Esophagus muscularis mucosa (tissue), 3 donors: ENCODE measurements at regions not wholly inside any gene's neighbourhood (a gene's known extent, or its start where the extent isn't known, plus 50 kb on each side); places are given as distances from the start of the nearest gene placed in this dataset.

Source experiments
- POLR2A ChIP-seq: fragments of 450-650 bp; IDR thresholded peaks from one replicate; pipeline ENCODE4 v1.6.1; 2017; ENCODE audit warnings: antibody characterized with exemption, moderate library complexity, mild to moderate bottlenecking, low read depth
- TF ChIP-seq, protein P1 (sequence below), 3 experiments: fragments of 200-600 bp in 2 of 3; fragments of 450-650 bp in 1 of 3; sonication (generic) in 2 of 3; IDR thresholded peaks; one replicate each; pipeline ENCODE4 v1.5.1; 2017 to 2019; ENCODE audit warnings: antibody characterized with exemption in 3 of 3, mild to moderate bottlenecking in 2 of 3, moderate library complexity in 1 of 3

DNA sequence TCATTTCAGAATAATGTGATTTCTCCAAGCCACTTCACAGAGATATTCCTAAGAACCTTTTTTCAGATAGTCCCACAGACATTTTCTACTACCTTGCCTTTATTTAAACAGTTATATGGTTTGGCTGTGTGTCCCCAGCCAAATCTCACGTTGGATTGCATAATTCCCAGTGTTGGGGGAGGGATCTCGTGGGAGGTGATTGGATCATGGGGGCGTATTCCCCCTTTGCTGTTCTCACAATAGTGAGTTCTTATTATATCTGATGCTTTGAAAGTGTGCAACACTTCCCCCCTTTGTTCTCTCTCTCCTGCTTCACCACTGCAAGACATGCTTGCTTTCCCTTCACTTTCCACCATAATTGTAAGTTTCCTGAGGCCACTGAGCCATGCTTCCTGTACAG is 93.6 kb upstream of the ZNF678 start:
- TF ChIP-seq, protein P1, sequence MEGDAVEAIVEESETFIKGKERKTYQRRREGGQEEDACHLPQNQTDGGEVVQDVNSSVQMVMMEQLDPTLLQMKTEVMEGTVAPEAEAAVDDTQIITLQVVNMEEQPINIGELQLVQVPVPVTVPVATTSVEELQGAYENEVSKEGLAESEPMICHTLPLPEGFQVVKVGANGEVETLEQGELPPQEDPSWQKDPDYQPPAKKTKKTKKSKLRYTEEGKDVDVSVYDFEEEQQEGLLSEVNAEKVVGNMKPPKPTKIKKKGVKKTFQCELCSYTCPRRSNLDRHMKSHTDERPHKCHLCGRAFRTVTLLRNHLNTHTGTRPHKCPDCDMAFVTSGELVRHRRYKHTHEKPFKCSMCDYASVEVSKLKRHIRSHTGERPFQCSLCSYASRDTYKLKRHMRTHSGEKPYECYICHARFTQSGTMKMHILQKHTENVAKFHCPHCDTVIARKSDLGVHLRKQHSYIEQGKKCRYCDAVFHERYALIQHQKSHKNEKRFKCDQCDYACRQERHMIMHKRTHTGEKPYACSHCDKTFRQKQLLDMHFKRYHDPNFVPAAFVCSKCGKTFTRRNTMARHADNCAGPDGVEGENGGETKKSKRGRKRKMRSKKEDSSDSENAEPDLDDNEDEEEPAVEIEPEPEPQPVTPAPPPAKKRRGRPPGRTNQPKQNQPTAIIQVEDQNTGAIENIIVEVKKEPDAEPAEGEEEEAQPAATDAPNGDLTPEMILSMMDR (IDR thresholded peaks at IDR 0.05) = no peak
- no peak for TF ChIP-seq POLR2A
